NCI-H2227 (cell line): ENCODE measurements at regions not wholly inside any gene's neighbourhood (a gene's known extent, or its start where the extent isn't known, plus 50 kb on each side); places are given as distances from the start of the nearest gene placed in this dataset.
A peak's percentile ranks its signal among the peaks of the same experiment; 100 is the strongest.
"Not testable (repeated sequence)": the region's sequence is repeated elsewhere in the genome, so short reads cannot be mapped to it uniquely, and the experiment has no call there.

Experiments used
- DNase-seq: peaks from one replicate; lab custom pipeline; 2025; ENCODE audit not compliant: unreplicated experiment; lab: John Stamatoyannopoulos, UW

DNA sequence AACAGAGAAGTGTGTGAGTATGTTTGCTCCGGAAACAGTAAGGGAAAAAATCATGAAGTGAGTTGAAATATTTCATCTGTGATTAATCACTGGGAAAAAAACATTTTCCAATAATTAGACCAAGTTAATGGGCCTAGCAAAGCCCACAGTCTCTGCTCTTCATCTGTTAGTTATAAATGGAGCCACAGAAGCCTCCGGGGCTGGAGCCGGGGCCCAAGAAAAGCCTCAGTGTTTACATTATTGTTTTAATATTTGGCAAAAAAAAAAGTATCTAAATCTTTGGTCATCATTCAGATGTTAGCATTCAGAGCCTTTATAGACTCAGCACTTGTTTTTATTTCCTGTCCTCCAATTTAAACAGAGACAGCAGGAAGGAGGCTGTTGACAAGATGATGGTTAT lies 115.0 kb downstream of the UBE2U start:
- no peak for DNase-seq

DNA sequence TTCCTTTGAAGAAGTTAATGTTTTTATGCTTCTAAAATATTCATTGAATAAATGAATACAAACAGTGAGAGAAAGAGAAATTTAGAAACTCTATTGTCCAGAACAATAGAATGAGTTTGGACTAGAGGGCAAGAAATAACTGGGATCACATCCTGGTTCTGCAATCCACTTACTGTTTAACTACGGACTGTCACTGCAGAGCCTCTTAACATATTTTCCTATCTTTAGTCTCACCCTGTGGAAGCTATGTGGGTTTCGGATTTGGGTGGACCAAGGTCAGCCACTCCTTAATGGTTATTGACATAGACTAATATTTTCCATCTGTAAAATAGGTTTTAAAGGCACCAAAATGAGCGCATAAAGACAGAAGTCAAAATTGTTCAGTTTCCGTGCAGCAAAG lies 116.6 kb downstream of the UBE2U start:
- DNase-seq, result no peak

DNA sequence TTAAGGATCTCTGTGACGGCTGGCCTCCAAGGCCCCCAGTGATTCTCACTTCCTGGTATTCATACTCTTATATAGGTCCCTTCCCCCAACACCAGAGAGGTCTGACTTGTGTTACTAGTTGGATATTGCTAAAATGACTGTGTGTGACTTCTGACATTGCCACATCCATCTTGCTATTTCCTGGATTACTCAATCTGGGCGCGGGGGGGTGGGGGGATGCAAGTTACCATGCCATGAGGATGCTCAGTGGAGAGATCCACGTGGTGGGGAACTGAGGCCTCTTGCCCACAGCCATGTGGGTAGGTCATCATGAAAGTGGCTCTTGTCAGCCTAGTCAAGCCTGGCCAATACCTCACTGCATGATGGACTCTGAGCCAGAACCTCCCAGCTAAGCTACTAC lies 117.0 kb downstream of the UBE2U start:
- no peak for DNase-seq

DNA sequence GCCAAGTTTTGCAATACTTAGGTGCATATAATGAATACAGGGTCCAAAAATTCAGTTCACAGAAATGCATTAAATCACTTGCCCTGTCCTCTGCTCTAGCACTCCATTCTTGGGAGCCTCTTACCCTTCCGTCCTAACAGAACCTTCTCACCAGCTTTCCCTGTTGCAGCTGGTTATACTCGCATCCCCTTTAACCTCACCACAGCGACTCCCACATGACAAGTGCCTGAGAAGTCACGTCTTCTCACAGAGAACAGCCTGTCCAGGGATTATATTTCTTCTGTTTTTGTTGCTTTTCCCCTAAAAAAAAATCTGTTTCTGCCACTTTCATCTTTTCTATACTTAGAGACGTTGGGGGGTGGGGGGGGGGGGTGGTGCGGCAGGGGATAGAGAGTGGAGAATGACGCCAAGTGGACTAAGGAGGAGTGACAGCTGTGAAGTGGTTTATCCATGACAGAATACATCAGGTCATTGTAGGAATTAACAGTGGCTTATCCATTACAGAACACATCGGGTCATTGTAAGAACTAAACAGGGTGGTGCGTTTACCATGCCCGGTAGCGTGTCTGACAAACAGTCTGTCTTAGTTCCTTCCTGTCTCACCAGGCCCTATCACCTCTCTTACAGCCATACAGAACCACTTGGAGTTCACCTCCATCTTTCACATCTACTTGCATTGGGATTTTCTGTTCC lies 117.6 kb downstream of the UBE2U start:
- DNase-seq, result no peak

DNA sequence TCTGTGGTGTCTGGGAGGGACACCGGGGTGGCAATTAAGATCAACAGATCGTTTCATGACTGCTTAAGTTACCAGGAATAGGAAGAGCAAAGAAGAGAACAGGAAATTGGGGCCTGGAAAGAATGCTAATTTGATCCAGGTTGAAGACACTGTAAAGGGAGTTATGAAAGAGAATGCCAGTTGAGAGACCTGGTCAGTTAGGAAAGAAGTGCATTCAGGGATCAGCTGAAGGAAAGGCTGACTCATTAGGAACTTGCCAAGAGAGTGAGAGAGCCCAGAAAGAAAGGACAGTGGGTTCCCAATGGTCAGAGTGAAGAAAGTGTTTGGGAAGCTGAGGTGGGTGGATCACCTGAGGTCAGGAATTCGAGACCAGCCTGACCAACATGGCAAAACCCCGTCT lies 119.6 kb downstream of the UBE2U start:
- DNase-seq, result no peak

DNA sequence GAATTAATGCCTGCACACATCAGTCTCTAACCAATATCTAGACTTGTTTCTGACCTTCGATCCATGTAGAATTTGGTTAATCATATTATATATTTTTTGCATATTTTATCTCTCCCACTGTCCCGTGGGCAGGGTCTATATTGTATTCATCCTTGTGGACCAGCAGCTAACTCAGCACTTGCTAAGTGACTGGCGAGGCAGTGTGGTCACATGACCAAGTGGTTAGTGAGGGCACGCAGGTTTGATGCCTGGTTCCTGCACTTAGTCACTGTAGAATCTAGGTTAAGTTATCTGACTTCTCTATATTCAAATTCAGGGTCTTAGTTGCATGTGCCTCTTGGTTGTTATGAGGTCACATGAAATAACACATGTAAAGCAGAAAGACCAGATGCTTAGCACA lies 120.5 kb downstream of the UBE2U start:
- DNase-seq, result no peak

DNA sequence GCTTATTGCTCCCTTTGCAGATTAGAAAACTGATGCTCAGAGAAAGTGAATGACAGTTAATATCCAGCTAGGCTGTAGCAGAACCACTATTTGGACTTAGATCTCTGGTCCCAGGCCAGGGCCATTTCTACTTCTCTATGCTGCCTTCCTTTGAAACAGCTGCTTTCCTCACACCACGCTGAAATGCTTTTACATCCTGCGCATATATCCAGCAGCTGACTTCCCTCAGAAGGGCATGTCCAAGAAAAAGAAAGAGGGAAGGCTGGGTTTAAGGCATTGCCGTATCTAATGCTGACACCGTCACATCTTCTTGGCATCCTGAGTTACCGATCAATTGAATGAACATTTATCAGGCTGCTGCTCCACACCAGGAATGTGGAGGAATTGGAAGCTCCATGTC lies 122.4 kb downstream of the UBE2U start:
- no peak for DNase-seq

DNA sequence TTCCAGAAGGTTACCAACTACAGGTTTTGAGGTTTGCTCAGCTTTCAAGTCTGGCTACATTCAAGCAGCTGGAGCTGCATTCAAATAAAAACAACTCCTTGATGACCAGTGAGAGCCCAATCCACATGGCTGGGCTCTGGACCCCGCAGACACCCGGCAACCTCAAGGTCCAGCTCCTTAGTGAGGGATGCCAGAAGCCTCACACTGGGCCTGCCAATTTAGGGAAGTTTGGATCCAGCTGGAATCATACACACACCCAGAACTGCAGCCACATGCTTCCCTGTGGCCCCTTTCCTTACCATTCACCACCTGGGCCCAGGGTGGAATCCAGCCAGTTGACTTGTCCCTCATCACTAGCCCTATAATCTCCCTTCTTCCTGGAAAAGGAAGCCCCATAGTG lies 123.7 kb downstream of the UBE2U start:
- DNase-seq, result no peak

DNA sequence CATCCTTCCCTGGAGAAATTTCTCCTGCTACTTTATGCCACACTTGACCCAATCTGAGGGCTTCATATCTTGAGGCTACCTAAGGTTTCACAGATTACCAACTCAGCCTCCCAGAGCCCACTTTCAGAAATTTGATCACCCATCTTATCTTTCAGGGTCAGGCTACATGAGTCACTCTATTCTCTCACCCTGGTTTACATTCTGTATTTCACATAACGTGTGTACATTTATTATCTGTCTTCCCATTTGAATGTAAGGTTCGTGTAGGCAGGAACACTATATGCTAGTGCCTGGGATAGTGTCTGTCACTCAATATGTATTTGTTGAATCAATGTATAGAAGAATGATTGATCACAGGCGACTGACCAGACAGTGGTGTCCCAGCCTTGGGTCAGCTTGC lies 124.8 kb downstream of the UBE2U start:
- DNase-seq, result no peak

DNA sequence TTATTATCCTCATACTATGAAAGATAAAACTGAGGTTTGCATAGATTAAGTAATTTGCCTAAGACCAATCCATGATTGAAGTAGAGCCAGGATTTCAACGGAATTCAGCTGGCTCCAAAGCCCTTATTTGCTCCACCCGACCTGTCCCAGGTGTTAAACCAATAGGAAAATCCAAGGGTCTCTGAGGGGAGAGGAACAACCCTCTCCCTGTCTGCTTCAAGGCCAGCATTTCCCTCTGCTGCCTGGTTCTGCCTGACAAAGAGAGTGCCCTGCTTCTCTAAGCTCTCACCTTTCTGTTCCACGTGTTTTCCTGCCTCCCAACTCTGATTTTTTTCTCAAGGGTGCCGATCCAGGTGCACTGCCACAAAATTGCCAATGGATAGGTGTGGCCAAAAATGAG lies 127.4 kb downstream of the UBE2U start:
- no peak for DNase-seq

DNA sequence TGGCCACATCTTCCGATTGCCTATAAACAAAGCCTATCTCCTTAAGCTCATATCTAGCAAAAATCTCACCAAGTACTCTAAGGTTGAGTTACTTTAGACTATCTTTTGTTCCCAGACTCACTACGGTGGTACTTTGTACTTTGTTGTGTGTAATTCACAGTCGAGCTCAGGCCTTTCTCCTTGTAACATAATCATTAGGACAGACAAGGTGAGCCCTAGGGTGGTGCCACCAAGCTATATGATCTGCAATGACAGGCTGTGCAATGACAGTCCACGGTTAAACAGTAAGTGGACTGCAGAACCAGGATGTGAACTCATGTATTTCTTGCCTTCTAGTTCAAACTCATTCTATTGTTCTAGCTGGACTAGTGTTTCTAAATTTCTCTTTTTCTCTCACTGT lies 132.2 kb downstream of the UBE2U start:
- no peak for DNase-seq

DNA sequence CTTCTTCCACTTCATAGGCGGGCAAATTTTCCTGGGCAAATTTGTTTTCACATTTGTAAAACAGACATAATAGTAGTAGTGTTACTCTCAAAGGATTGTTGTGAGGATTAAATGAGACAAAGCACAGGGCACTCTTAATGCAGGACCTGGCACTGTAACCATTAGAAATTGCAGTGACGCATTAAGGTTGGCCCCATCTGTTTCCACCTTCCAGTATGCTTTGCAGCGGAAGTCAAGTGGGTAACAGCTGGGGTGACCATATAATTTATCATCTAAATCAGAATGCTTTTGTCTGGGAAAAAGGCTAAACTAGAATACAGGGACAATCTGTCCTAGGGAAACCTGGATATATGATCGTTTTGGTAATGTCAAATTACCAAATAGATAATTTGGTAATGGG lies 132.5 kb upstream of the CACHD1 start:
- DNase-seq, result peak; percentile 89

DNA sequence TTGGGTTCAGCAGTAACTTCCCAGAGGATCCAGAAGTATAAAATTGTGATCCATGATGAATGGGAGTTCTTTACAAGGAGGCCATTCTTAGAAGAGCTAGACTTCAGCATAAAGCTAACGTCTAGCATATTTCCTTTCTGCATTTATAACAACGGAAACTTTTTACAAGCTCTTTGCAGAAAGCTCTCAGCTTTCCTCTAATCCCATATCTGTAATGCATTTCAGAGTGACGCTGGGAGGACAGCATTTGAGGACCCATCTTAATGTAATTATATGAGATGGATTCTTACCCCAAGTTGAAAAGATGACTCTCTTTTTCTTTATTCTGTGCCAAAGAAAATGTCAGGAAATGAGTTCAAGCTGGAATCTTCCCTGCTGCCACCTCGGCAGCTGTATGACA lies 132.0 kb upstream of the CACHD1 start:
- DNase-seq, result no peak

DNA sequence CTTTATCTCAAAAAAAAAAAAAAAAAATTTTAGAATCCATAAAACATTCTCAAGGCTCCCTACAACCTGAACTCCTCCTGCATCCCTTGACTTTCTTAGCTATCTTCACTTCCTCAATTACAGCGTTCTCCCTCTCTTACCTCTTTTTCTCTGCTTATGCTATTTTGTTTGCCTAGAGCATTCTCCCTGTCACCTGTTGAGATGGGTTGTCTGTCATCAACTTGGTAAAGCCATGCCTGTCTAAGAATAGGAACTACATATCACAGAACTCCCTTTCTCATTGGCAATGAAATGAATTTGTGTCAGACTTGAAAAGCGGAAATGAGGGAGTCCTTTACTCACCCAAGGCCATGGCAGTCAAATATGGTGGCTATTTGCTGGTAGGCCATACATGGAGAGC lies 129.6 kb upstream of the CACHD1 start:
- DNase-seq, result no peak

DNA sequence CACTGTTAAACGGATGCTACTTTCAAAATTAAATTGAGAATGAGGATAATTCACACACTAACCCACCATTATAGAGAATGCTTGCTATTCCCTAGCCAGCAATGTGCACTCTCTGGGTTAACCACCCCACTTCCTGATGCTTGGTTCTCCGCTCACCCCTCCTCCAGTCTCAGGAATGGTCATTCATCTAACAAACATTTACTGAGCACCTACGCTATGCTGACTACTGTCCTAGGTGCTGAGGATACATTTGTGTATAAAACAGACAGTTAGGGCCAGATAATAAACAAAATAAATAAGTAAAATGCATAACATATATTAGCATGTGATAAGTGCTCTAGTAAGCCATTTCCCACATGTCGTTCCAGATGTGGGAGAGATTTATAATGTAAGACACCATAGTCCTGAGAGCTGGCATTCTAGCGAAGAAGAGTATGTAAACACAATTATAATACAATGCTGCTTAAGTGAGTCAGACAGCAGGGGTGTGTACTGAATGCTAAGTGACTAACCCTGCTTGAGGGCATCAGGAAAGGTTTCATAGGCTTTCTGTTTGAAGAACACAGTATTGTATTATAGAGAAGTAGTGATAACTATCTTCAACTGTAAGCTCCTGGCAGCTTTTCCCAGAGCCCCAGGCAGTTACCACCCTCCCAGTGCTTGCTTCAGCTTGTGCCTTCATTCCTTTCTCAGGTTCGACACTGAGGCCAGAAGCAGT lies 126.7 kb upstream of the CACHD1 start:
- DNase-seq, result peak; percentile 37

DNA sequence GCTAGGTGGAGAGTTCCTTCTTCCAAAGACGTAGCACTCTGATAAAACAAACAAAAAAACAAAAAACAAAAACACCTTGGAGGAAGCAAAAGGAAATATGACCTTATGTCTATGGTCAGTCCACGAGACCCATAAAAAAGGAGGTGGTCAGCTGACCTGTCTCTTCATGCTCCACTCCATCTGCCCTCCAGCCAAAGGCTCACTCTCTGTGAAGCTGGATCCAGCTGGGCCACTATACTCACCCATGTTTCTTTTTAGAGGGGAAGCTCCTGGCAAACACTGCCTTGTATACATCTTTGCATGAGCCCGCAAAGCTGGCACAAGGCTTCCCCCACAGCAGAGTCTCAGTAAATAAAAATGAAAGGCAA lies 126.1 kb upstream of the CACHD1 start:
- DNase-seq, result no peak

DNA sequence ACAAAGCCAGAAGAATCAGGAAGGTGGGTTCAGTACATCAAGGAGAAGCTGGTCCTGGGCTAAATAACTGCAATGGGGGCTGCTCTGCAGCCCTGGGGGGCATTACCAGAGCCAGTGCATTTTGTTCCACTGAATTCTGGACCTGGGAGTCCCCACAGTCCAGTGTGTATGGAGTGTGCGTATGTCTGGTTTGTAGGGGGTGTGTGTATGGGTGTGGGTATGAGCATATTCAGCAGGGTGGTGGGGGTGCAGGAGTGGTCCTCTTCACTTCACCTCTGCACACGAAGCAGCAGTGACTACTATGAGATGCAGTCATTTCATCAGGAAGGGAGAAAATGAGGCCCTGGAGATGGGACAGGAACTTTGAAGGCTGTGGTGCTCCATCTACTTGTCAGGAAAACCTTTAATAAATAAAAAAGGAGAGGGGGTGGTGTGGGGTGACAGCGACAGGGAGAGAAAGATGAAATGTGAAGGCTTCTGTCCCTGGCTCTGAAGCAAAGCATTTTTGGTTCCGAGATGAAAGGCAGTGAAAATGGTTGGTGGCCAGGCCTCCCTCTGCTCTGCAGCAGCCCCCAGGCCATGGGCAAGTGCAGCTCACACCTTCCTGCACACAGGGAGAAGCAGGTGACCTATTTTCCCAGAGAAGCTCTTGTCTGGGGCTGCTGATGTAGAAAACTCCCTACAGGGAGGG lies 121.5 kb upstream of the CACHD1 start:
- DNase-seq, result no peak

DNA sequence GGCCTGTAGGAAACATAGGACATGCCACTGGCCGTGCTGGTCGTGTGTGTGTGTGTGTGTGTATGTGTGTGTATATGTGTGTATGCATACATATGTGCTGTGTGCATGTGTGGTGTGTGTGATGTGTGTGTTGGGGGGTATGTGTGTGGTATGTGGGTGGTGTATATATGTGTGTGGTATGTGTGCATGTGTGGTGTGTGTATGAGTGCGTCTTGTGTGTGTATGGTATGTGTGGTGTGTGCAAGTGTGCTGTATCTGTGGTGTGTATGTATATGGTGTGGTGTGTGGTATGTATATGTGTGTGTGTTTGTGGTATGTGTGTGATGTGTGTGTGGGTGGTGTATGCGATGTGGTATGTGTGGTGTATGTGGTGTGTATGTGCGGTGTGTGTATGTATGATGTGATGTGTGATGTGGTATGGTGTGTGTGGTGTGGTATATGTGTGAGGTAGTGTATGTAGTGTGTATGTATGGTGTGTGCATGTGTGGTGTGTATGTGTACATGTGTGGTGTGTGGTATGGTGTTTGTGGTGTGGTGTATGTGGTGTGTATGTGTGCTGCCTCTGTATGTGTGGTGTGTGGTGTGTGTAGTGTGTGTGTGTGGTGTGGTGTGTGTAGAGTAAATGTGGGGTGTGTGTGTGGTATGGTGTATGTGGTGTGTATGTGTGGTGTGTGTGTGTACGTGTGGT lies 120.8 kb upstream of the CACHD1 start:
- DNase-seq, result no peak

DNA sequence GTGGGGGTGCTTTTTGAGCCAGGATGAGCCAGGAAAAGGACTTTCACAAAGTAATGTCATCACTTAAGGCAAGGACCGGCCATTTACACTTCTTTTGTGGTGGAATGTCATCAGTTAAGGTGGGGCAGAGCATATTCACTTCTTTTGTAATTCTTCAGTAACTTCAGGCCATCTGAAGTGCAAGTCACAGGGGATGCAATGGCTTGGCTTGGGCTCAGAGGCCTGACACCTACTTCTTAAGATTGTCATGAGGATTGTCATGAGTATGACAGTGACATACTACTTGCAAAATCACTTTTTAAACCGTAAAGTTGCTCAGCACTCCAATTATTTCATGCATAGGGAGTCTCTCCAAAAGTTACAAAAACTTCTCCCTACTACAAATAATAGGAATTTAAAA lies 114.4 kb upstream of the CACHD1 start:
- DNase-seq, result not testable (repeated sequence)

DNA sequence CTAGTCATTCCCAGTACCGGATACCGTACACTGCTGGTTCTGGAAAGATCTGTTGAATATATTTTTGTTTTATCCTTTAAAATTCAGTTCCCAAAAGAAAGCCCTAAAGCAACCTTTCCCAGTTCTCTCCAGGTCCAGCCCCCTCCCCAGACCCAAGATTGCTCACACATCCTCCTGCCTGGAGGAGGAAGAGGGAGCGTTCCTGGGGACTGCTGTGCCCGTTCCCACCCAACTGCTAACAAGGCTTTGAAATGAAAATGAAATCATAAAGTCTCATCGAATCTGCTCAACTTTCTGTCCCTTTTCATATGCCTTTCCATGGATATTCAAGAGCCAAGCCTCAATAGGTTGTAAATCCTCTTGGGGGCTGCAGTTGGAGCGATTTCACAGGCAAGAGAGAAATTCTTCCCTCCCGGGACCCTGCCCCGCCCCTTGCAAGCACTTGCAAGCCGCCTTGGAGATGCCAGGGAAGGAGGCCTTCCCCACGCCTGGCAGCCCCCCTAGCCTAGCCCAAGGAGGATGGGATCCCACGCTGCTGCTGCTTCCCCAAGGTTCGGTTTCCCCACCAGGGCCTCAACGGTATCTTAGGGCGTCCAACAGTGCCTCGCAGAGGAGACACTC lies 113.2 kb upstream of the CACHD1 start:
- DNase-seq, result no peak

DNA sequence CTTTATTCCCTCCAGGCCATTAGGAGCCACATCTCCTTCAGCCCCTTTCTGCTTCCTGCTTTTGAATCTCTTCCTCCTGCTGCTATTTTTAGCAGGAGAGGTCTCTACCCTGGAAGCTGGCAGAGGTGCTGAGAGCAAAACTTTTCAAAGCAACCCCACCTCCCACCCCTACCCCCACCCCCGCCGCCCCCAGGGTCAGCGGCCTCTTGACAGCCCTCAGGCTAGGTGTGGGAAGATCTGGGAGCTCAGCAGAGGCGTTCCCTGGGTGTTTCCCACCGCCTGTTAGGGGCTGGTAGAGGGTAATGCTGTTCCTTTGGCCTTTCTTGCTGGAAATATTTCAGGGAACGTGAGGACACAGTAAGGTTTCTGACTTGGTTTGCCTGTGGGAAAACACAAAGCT lies 112.5 kb upstream of the CACHD1 start:
- no peak for DNase-seq
